ENCODE measurements at regions not wholly inside any gene's neighbourhood (a gene's known extent, or its start where the extent isn't known, plus 50 kb on each side); places are given as distances from the start of the nearest gene placed in this dataset.

GRCh38 chr2:2422621-2423020 is 91.5 kb upstream of the MYT1L start:
- H3K4me3 ChIP-seq (ENCODE audit: insufficient read length, low read depth), result no peak overlapping the region
- H3K4me1 ChIP-seq (ENCODE audit: insufficient read depth, insufficient read length), result peaks cover 5% of the 10 kb centered on the region
- DNase-seq (ENCODE audit: low read depth, low spot score), result peak; percentile 60
- no peaks in the 10 kb centered on the region for H3K9me3 ChIP-seq (ENCODE audit: insufficient read depth, low read length)
- no peaks in the 10 kb centered on the region for H3K36me3 ChIP-seq (ENCODE audit: insufficient read depth, insufficient read length, low read length)
- no peaks in the 10 kb centered on the region for H3K27me3 ChIP-seq (ENCODE audit: insufficient read depth, insufficient read length)
- TF ChIP-seq SUZ12 (IDR thresholded peaks at IDR 0.05; ENCODE audit: extremely low read depth, insufficient read depth, insufficient read length) (no peak), ZNF274 (IDR thresholded peaks at IDR 0.05; ENCODE audit: low read depth, low read length) (no peak), YY1 (IDR thresholded peaks at IDR 0.05; ENCODE audit: insufficient read depth, insufficient read length) (no peak)
- H3K9ac ChIP-seq (ENCODE audit: insufficient read length, low read depth), result no peak overlapping the region

DNA sequence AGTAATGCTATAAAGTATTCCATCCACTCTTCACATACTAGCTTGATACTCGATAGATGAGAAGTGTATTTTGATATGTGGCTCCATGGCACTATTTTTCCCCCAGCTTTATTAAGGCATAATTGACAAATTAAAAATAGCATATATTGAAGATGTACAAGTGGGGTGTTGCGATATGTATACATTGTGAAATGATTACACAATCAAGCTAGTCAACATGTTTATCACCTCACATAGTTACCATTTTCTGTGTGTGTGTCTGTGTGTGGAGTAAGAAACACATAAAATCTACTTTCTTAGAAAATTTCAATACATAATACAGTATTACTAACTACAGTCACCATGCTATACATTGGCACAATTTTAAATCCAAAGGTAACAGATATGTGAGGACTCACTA is 82.5 kb upstream of the MYT1L start:
- Histone ChIP-seq H3K9me3 (ENCODE audit: insufficient read depth, low read length) (no peaks in the 10 kb centered on the region), H3K4me3 (ENCODE audit: insufficient read length, low read depth) (no peak overlapping the region), H3K27me3 (ENCODE audit: insufficient read depth, insufficient read length) (no peaks in the 10 kb centered on the region), H3K4me1 (ENCODE audit: insufficient read depth, insufficient read length) (no peaks in the 10 kb centered on the region), H3K36me3 (ENCODE audit: insufficient read depth, insufficient read length, low read length) (no peaks in the 10 kb centered on the region), H3K9ac (ENCODE audit: insufficient read length, low read depth) (no peak overlapping the region)
- DNase-seq (ENCODE audit: low read depth, low spot score), result no peak
- TF ChIP-seq SUZ12 (IDR thresholded peaks at IDR 0.05; ENCODE audit: extremely low read depth, insufficient read depth, insufficient read length), result no peak

GRCh38 chr2:2410987-2411386 is 79.9 kb upstream of the MYT1L start:
- Histone ChIP-seq H3K27me3 (ENCODE audit: insufficient read depth, insufficient read length) (no peaks in the 10 kb centered on the region), H3K9ac (ENCODE audit: insufficient read length, low read depth) (no peak overlapping the region), H3K9me3 (ENCODE audit: insufficient read depth, low read length) (no peaks in the 10 kb centered on the region), H3K4me3 (ENCODE audit: insufficient read length, low read depth) (no peak overlapping the region), H3K36me3 (ENCODE audit: insufficient read depth, insufficient read length, low read length) (no peaks in the 10 kb centered on the region), H3K4me1 (ENCODE audit: insufficient read depth, insufficient read length) (no peaks in the 10 kb centered on the region)
- no peak for DNase-seq (ENCODE audit: low read depth, low spot score)
- no peak for TF ChIP-seq ZNF274 (IDR thresholded peaks at IDR 0.05; ENCODE audit: low read depth, low read length)
- no peak for TF ChIP-seq SUZ12 (IDR thresholded peaks at IDR 0.05; ENCODE audit: extremely low read depth, insufficient read depth, insufficient read length)
- no peak for TF ChIP-seq YY1 (IDR thresholded peaks at IDR 0.05; ENCODE audit: insufficient read depth, insufficient read length)

DNA sequence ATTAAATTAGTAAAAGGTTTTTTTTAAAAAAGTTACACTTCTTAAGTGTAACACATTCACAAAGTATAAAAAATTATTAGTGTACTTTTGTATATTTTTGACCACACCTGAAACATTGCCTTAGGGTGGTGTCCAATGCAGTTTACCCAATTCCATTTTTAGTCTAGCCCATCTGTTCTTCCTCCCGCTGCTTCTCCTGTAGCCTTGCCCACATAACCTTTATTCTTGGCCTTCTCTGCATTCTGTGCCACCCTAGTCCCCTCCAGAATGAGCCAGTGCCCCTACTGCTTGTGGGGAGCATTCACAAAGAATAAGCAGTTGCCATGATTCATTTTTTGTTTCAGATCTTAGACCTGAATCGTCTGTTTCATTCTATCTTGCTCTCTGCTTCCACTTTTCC is 78.4 kb upstream of the MYT1L start:
- no peaks in the 10 kb centered on the region; the same call in 1 of the 2 replicates for H3K9me3 ChIP-seq (ENCODE audit: insufficient read depth, low read length)
- no peaks in the 10 kb centered on the region for H3K27me3 ChIP-seq (ENCODE audit: insufficient read depth, insufficient read length)
- no peaks in the 10 kb centered on the region for H3K36me3 ChIP-seq (ENCODE audit: insufficient read depth, insufficient read length, low read length)
- H3K4me1 ChIP-seq (ENCODE audit: insufficient read depth, insufficient read length), result no peaks in the 10 kb centered on the region
- TF ChIP-seq YY1 (IDR thresholded peaks at IDR 0.05; ENCODE audit: insufficient read depth, insufficient read length) (no peak), ZNF274 (IDR thresholded peaks at IDR 0.05; ENCODE audit: low read depth, low read length) (no peak), SUZ12 (IDR thresholded peaks at IDR 0.05; ENCODE audit: extremely low read depth, insufficient read depth, insufficient read length) (no peak)
- H3K9ac ChIP-seq (ENCODE audit: insufficient read length, low read depth), result no peak overlapping the region
- DNase-seq (ENCODE audit: low read depth, low spot score), result no peak
- no peak overlapping the region for H3K4me3 ChIP-seq (ENCODE audit: insufficient read length, low read depth)

- no peak overlapping the region for H3K9ac ChIP-seq (ENCODE audit: insufficient read length, low read depth)
- DNase-seq (ENCODE audit: low read depth, low spot score), result no peak
- no peaks in the 10 kb centered on the region for H3K27me3 ChIP-seq (ENCODE audit: insufficient read depth, insufficient read length)
- no peaks in the 10 kb centered on the region for H3K4me1 ChIP-seq (ENCODE audit: insufficient read depth, insufficient read length)
- no peak overlapping the region for H3K4me3 ChIP-seq (ENCODE audit: insufficient read length, low read depth)
- no peaks in the 10 kb centered on the region for H3K36me3 ChIP-seq (ENCODE audit: insufficient read depth, insufficient read length, low read length)
- TF ChIP-seq YY1 (IDR thresholded peaks at IDR 0.05; ENCODE audit: insufficient read depth, insufficient read length) (no peak), ZNF274 (IDR thresholded peaks at IDR 0.05; ENCODE audit: low read depth, low read length) (no peak), SUZ12 (IDR thresholded peaks at IDR 0.05; ENCODE audit: extremely low read depth, insufficient read depth, insufficient read length) (no peak)
- H3K9me3 ChIP-seq (ENCODE audit: insufficient read depth, low read length), result peaks cover 4% of the 10 kb centered on the region; the same call in 1 of the 2 replicates
Observed at GRCh38 chr2:2405780-2406179, 74.7 kb upstream of the MYT1L start.

DNA sequence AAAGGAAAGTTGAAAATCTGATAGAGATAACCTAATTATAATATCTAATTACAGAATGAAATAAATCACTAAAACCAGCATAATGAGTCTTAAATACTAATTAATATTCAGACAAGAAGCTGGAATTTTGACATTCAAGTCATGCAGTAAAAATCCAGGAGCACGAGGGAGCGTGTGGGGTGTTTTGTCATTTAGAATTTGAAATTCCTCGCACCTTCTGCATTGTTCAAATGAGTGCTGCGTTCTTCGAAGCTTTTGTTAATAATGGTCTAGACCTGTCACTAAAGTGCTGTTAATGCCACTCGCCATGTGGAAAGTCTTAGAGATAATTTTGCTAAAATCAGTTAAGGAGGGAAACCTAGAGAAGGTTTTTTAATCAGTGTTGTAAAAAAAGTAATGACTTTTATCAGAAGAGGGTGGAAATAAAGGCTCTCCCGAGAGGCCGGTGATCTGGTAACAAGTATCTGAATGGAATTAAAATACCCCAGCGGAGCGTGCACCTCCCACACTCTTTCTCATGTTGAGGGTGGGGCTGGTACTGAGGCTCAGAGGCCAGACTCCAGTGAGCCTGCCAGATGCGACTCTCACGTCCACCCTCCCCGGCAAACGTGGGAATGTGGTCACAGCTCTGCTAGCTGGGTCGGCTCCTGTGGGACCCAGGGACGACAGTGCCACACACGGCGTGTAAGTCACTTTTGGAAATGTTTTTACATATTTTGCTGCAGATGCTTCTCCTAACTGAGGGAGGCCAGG is 69.4 kb upstream of the MYT1L start:
- no peak overlapping the region for H3K9ac ChIP-seq (ENCODE audit: insufficient read length, low read depth)
- TF ChIP-seq ZNF274 (IDR thresholded peaks at IDR 0.05; ENCODE audit: low read depth, low read length) (no peak), YY1 (IDR thresholded peaks at IDR 0.05; ENCODE audit: insufficient read depth, insufficient read length) (no peak), SUZ12 (IDR thresholded peaks at IDR 0.05; ENCODE audit: extremely low read depth, insufficient read depth, insufficient read length) (no peak)
- H3K27me3 ChIP-seq (ENCODE audit: insufficient read depth, insufficient read length), result no peaks in the 10 kb centered on the region
- no peaks in the 10 kb centered on the region for H3K36me3 ChIP-seq (ENCODE audit: insufficient read depth, insufficient read length, low read length)
- H3K4me1 ChIP-seq (ENCODE audit: insufficient read depth, insufficient read length), result no peaks in the 10 kb centered on the region
- DNase-seq (ENCODE audit: low read depth, low spot score), result no peak
- H3K9me3 ChIP-seq (ENCODE audit: insufficient read depth, low read length), result peaks cover 4% of the 10 kb centered on the region; the same call in 1 of the 2 replicates
- no peak overlapping the region for H3K4me3 ChIP-seq (ENCODE audit: insufficient read length, low read depth)

DNA sequence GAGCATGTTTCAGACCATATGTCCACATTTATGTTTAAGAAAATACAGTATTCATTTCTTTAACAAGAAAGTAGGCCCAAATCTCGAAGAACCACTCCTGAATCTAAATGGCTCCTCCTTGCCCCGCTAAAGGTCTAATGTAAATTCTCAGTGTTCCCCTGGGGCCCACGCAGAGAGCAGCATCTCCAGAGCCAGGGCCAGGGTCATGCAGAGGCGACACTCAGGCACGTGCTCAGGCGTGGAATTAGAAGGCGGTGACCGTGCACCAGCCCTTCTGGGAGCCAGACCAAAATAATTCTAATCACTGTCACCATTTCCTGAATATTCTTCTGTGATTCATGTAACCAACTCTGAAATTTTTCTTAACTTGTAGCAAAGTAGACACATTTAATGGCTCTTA is 68.3 kb upstream of the MYT1L start:
- 0 out of 2 replicates have a peak, but pooled peaks cover 4% of the 10 kb centered on the region for H3K9me3 ChIP-seq (ENCODE audit: insufficient read depth, low read length)
- H3K9ac ChIP-seq (ENCODE audit: insufficient read length, low read depth), result no peak overlapping the region
- no peak for DNase-seq (ENCODE audit: low read depth, low spot score)
- no peaks in the 10 kb centered on the region for H3K4me1 ChIP-seq (ENCODE audit: insufficient read depth, insufficient read length)
- TF ChIP-seq SUZ12 (IDR thresholded peaks at IDR 0.05; ENCODE audit: extremely low read depth, insufficient read depth, insufficient read length) (no peak), ZNF274 (IDR thresholded peaks at IDR 0.05; ENCODE audit: low read depth, low read length) (no peak), YY1 (IDR thresholded peaks at IDR 0.05; ENCODE audit: insufficient read depth, insufficient read length) (no peak)
- no peaks in the 10 kb centered on the region for H3K27me3 ChIP-seq (ENCODE audit: insufficient read depth, insufficient read length)
- no peak overlapping the region for H3K4me3 ChIP-seq (ENCODE audit: insufficient read length, low read depth)
- H3K36me3 ChIP-seq (ENCODE audit: insufficient read depth, insufficient read length, low read length), result no peaks in the 10 kb centered on the region

Measured in NT2/D1 (cell line).